ENCODE measurements at regions not wholly inside any gene's neighbourhood (a gene's known extent, or its start where the extent isn't known, plus 50 kb on each side); places are given as distances from the start of the nearest gene placed in this dataset.

GRCh38 chr5:61254969-61255555 is 77.0 kb upstream of the ZSWIM6 start:
- TF ChIP-seq PBX3 (CRISPR knock-in tag; IDR thresholded peaks at IDR 0.05; ENCODE audit: borderline replicate concordance) (no peak), CREBL2 (CRISPR knock-in tag; IDR thresholded peaks at IDR 0.05; ENCODE audit: borderline replicate concordance) (no peak), NR1H2 (CRISPR knock-in tag; IDR thresholded peaks at IDR 0.05; ENCODE audit: borderline replicate concordance, low read depth) (no peak)
